ENCODE measurements at regions not wholly inside any gene's neighbourhood (a gene's known extent, or its start where the extent isn't known, plus 50 kb on each side); places are given as distances from the start of the nearest gene placed in this dataset.

DNA sequence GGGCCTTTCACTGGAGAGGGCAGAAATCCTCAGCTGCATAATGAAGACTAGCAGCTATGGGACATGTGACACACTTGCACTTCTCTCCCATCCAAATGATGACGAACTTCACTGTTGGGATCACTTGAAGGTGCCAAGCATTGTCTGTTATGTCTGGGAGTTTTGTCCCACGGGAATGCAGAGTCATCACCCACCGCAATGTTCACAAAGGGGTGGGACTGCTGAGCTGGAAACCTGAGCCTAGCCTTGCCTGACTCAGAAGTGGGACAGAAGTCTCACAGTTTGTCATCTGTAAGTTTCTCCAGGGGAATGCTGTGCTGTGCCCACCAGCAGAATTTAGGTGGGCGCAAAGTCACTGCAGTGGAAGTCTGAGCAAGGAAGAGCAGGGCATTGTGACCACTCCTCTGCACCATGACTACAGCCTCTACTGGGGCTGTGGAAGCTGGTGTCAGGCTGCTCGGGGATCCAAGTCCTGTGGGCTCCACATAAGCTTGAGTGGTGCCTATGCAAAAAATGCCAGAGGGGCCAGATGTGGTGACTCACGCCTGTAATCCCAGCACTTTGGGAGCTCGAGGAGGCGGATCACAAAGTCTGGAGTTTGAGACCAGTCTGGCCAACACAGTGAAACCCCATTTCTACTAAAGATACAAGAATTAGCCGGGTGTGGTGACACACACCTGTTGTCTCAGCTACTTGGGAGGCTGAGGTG lies 472.0 kb upstream of the CNTNAP2 start:
- TF ChIP-seq, protein P1, sequence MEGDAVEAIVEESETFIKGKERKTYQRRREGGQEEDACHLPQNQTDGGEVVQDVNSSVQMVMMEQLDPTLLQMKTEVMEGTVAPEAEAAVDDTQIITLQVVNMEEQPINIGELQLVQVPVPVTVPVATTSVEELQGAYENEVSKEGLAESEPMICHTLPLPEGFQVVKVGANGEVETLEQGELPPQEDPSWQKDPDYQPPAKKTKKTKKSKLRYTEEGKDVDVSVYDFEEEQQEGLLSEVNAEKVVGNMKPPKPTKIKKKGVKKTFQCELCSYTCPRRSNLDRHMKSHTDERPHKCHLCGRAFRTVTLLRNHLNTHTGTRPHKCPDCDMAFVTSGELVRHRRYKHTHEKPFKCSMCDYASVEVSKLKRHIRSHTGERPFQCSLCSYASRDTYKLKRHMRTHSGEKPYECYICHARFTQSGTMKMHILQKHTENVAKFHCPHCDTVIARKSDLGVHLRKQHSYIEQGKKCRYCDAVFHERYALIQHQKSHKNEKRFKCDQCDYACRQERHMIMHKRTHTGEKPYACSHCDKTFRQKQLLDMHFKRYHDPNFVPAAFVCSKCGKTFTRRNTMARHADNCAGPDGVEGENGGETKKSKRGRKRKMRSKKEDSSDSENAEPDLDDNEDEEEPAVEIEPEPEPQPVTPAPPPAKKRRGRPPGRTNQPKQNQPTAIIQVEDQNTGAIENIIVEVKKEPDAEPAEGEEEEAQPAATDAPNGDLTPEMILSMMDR (IDR thresholded peaks at IDR 0.05) = no peak
- TF ChIP-seq POLR2A (IDR thresholded peaks at IDR 0.05) = no peak
